Cardiac fibroblast (primary cell): ENCODE measurements at regions not wholly inside any gene's neighbourhood (a gene's known extent, or its start where the extent isn't known, plus 50 kb on each side); places are given as distances from the start of the nearest gene placed in this dataset.
A peak's percentile ranks its signal among the peaks of the same experiment; 100 is the strongest.
"Not testable (repeated sequence)": the region's sequence is repeated elsewhere in the genome, so short reads cannot be mapped to it uniquely, and the experiment has no call there.

Experiments used
- DNase-seq, 2 donors: peaks; one replicate each; pipeline versions ENCODE4 v3.0.0 to v3.0.0-alpha.2; 2010; ENCODE audit warnings: low read depth in 2 of 2
- H3K4me3 ChIP-seq, 2 donors: replicated peaks in 1 of 2; 1 replicate in 1 of 2; 2 replicates in 1 of 2; pipeline ENCODE4 v1.5.1; 2011; ENCODE audit warnings: low read depth in 2 of 2, low read length in 2 of 2, mild to moderate bottlenecking in 2 of 2, moderate library complexity in 1 of 2
- CTCF ChIP-seq: IDR thresholded peaks from one replicate; pipeline ENCODE4 v1.5.1; 2011; ENCODE audit warnings: low read depth, mild to moderate bottlenecking, low read length, inconsistent platforms

DNA sequence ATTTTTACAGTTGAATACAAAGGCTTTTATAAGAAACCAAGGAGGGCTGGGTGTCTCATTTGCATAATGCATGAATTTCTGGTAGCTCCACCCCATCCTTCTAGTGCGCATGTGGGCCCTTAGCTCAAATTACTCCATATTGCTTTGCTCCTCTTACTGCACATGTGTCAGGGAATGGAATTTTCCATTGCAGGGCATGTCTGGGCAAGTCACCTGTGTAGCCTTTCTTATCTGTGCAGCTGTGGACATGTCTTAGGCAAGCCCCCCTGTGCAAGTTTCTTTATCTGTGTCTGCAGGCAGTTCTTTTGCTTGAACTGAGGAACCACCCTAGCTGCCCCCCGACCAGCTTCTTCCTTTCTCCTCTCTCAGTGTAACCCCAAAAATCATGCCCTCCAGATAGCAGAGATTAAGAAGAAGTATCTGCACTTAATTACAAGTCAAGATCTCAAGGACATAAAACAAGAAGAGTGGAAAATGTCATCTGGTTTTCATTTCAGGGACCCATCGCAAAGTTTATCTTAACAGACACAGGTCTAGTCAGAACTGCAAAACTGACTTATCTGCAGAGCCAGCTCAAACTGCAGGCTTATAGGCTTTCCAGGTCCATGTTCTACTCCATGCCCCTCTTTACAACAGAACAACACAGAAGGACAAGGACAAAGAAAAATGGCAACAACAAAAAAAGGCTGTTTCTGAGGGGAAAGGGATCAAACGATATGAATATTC, 137.9 kb upstream of the HS3ST4 start:
- TF ChIP-seq CTCF: no peak
- DNase-seq: peak in 1 of 2 donors; percentile 8
- no peak overlapping the region for H3K4me3 ChIP-seq

DNA sequence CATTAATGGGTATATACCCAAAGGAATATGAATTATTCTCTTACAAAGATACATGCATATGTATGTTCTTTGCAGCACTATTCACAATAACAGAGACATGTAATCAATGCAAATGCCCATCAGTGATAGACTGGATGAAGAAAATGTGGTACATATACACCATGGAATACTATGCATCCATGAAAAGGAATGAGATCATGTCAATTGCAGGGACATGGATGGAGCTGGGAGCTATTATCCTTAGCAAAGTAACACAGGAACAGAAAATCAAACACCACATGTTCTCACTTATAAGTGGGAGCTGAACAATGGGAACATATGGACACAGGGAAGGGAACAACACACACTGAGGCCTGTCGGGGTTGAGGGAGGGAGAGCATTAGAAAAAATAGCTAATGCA, 141.1 kb upstream of the HS3ST4 start:
- no peak overlapping the region for H3K4me3 ChIP-seq
- TF ChIP-seq CTCF: no peak
- DNase-seq: no peak

GRCh38 chr16:25546791-25547190, 145.0 kb upstream of the HS3ST4 start:
- no peak for TF ChIP-seq CTCF
- H3K4me3 ChIP-seq: no peak overlapping the region
- no peak for DNase-seq

GRCh38 chr16:25544294-25544693, 147.5 kb upstream of the HS3ST4 start:
- no peak for DNase-seq
- no peak for TF ChIP-seq CTCF
- no peak overlapping the region for H3K4me3 ChIP-seq

GRCh38 chr16:25542306-25542705, 149.5 kb upstream of the HS3ST4 start:
- no peak for TF ChIP-seq CTCF
- no peak for DNase-seq
- H3K4me3 ChIP-seq: no peak overlapping the region

DNA sequence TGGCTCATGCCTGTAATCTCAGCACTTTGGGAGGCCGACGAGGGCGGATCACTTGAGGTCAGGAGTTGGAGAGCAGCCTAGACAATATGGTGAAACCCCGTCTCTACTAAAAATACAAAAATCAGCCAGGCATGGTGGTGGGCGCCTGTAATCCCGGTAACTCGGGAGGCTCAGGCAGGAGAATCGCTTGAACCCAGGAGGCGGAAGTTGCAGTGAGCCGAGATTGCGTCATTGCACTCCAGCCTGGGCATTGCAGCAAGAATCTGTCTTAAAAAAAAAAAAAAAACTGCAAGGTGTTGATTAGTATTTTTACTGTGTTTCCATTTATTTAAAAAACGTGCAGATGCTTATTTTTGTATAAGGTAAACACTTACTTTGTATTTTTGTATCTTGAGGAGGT, 152.0 kb upstream of the HS3ST4 start:
- H3K4me3 ChIP-seq, DNase-seq: not testable (repeated sequence)

DNA sequence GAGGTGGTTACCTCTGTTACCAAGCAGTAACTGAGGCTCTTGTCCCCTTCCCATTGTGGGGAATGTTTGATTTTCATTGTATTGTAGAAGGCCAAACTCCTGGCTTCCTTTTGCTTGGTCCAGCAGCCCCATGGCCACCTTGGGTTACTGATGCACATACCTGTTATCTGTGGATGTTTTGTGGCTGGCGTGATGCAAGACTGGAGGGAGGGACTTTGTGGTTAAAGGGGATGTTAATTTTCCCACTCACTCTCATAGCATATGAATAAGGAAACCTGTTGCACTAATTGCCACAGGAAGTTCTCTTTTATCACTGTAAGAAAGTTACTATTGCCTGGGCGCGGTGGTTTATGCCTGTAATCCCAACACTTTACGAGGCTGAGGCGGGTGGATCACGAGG, 168.6 kb upstream of the HS3ST4 start:
- no peak for TF ChIP-seq CTCF
- no peak for DNase-seq
- H3K4me3 ChIP-seq: no peak overlapping the region
